HL-60 (cell line): ENCODE measurements at regions not wholly inside any gene's neighbourhood (a gene's known extent, or its start where the extent isn't known, plus 50 kb on each side); places are given as distances from the start of the nearest gene placed in this dataset.
A peak's percentile ranks its signal among the peaks of the same experiment; 100 is the strongest.
"Not testable (repeated sequence)": the region's sequence is repeated elsewhere in the genome, so short reads cannot be mapped to it uniquely, and the experiment has no call there.

ENCODE experiments used
- DNase-seq, 2 experiments: peaks; one replicate each; pipeline ENCODE4 v3.0.0-alpha.2; 2010 to 2020; ENCODE audit warnings: low read depth in 1 of 2, low spot score in 1 of 2
- H3K27ac ChIP-seq: fragments of 250-450 bp; sonication (Bioruptor Pico); replicated peaks from 2 replicates; pipeline ENCODE4 v1.5.1; 2020; ENCODE audit warnings: mild to moderate bottlenecking, moderate library complexity
- H3K27me3 ChIP-seq: fragments of 250-450 bp; sonication (Bioruptor Pico); 2 replicates; pipeline ENCODE4 v1.5.1; 2021; ENCODE audit warnings: mild to moderate bottlenecking, moderate library complexity; ENCODE audit not compliant: insufficient read depth, poor library complexity, severe bottlenecking
- H3K4me3 ChIP-seq: replicated peaks from 2 replicates; pipeline ENCODE4 v1.5.1; 2011; ENCODE audit warnings: mild to moderate bottlenecking, control low read depth, low read length; ENCODE audit not compliant: insufficient read depth
- CTCF ChIP-seq: IDR thresholded peaks from one replicate; pipeline ENCODE4 v1.5.1; 2011; ENCODE audit warnings: low read length, control low read depth, inconsistent platforms; ENCODE audit not compliant: insufficient read depth
- GABPA ChIP-seq: IDR thresholded peaks from 2 replicates; pipeline ENCODE4 v1.6.1; 2012; ENCODE audit warnings: low read depth
- POLR2AphosphoS5 ChIP-seq: IDR thresholded peaks from 2 replicates; pipeline ENCODE4 v1.6.1; 2012; ENCODE audit warnings: low read depth
- REST ChIP-seq: IDR thresholded peaks from 2 replicates; pipeline ENCODE4 v1.6.1; 2012; ENCODE audit warnings: low read depth; ENCODE audit not compliant: insufficient replicate concordance
- SPI1 ChIP-seq: IDR thresholded peaks from 2 replicates; pipeline ENCODE4 v1.6.1; 2012; ENCODE audit warnings: low read depth, mild to moderate bottlenecking, borderline replicate concordance

GRCh38 chr19:34574704-34575103, 93.1 kb downstream of the WTIP start:
- Histone ChIP-seq H3K4me3 (no peak overlapping the region), H3K27me3 (no peaks in the 10 kb centered on the region), H3K27ac (no peak overlapping the region)
- TF ChIP-seq GABPA: no peak
- no peak for TF ChIP-seq POLR2AphosphoS5
- TF ChIP-seq SPI1: peak; percentile 27; the same call in 1 of the 2 replicates
- no peak for DNase-seq

- H3K27ac ChIP-seq: no peak overlapping the region
- DNase-seq: no peak
- H3K4me3 ChIP-seq: no peak overlapping the region
- H3K27me3 ChIP-seq: no peaks in the 10 kb centered on the region
- TF ChIP-seq REST (no peak), GABPA (no peak), CTCF (no peak), SPI1 (no peak), POLR2AphosphoS5 (no peak)
Measured at GRCh38 chr19:34573226-34573864, 91.8 kb downstream of the WTIP start.

GRCh38 chr19:34570140-34570539, 88.6 kb downstream of the WTIP start:
- not testable (repeated sequence) for H3K27ac ChIP-seq, DNase-seq, H3K4me3 ChIP-seq, H3K27me3 ChIP-seq

- H3K4me3 ChIP-seq, H3K27me3 ChIP-seq, DNase-seq, H3K27ac ChIP-seq: not testable (repeated sequence)
Measured at GRCh38 chr19:34562344-34562743, 80.8 kb downstream of the WTIP start.
